HG02763 (cell line): ENCODE measurements at regions not wholly inside any gene's neighbourhood (a gene's known extent, or its start where the extent isn't known, plus 50 kb on each side); places are given as distances from the start of the nearest gene placed in this dataset.

Experiments
- ATAC-seq: cut with Tn5 transposase; IDR thresholded peaks from one replicate; pipeline ENCODE4 v1.9.1; 2021; ENCODE audit warnings: mild to moderate bottlenecking, moderate library complexity; ENCODE audit not compliant: unreplicated experiment

GRCh38 chr10:52679117-52679516 lies 93.5 kb downstream of the MBL2 start:
- no peak for ATAC-seq

GRCh38 chr10:52682766-52683165 lies 89.8 kb downstream of the MBL2 start:
- ATAC-seq, result no peak

- no peak for ATAC-seq
These were observed 88.8 kb downstream of the MBL2 start for GRCh38 chr10:52683776-52684175.

DNA sequence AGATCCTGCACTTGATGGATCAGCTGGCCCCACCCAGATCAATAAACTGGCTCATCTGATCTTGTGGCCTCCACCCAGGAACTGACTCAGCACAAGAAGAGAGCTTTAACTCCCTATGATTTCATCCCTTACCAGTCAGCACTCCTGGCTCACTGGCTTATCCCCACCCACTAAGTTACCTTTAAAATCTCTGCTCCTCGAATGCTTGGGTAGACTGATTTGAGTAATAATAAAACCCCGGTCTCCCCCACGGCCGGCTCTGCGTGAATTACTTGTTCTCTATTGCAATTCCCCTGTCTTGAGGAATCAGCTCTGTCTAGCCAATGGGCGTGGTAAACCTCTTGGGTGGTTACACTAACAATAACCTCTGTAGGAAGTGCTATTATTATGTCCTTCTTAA lies 83.7 kb downstream of the MBL2 start:
- ATAC-seq, result no peak

DNA sequence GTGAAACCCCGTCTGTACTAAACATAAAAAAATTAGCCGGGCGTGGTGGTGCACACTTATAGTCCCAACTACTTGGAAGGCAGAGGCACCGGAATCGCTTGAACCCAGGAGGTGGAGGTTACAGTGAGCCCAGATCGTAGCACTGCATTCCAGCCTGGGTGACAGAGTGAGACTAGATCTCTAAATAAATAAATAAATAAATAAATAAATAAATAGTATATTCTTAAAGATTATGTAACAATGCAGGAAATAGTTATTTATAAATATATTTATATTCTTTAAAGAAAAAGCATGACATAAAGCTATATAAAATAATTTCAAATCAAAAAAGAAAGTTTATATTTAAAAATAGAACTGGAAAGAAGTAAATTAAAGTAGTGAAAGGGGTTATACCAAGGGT lies 76.4 kb downstream of the MBL2 start:
- ATAC-seq, result no peak

DNA sequence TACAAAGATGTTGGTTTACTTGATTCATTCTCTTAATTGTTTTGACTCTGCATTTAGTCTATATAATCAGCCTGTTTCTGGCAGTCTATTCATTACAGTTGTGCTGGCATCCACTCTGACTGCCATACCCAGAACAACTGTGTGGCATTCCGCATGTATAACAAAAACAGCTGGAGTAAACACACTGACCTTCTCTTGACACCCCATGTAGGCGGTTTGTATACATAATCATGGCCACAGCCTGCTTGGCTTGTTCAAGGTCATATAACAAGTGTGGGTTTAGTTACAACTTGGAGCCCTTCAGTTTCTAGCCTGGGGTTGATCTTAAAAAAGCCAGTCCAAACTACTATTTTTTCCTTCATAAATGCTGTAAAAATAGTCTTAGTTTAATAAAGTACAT lies 70.9 kb downstream of the MBL2 start:
- no peak for ATAC-seq

GRCh38 chr10:52703451-52703850 lies 69.1 kb downstream of the MBL2 start:
- ATAC-seq, result no peak

- no peak for ATAC-seq
These were observed 68.7 kb downstream of the MBL2 start for GRCh38 chr10:52703898-52704297.

GRCh38 chr10:52706332-52707070 lies 66.1 kb downstream of the MBL2 start:
- no peak for ATAC-seq
